Ovary (tissue), 7 donors: ENCODE measurements at regions not wholly inside any gene's neighbourhood (a gene's known extent, or its start where the extent isn't known, plus 50 kb on each side); places are given as distances from the start of the nearest gene placed in this dataset.

Experiments
- DNase-seq, 5 donors: peaks; one replicate each; pipeline ENCODE4 v3.0.0-alpha.2; 2019 to 2020
- H3K27ac ChIP-seq, 2 donors: fragments of 200-600 bp; one replicate each; pipeline versions ENCODE4 v1.5.1 to v1.8.0; 2019 to 2022
- H3K27me3 ChIP-seq: fragments of 200-600 bp; one replicate; pipeline ENCODE4 v1.8.0; 2022
- H3K36me3 ChIP-seq: fragments of 200-600 bp; sonication (generic); one replicate; pipeline ENCODE4 v1.5.1; 2019
- H3K4me1 ChIP-seq: one replicate; pipeline ENCODE4 v1.8.1; 2013; ENCODE audit warnings: mild to moderate bottlenecking, moderate library complexity; ENCODE audit not compliant: insufficient read depth
- H3K4me3 ChIP-seq: fragments of 200-600 bp; sonication (generic); one replicate; pipeline ENCODE4 v1.5.1; 2017
- H3K9me3 ChIP-seq, 2 donors: fragments of 200-600 bp in 1 of 2; sonication (generic) in 1 of 2; one replicate each; pipeline versions ENCODE4 v1.5.1 to v1.8.1; 2013 to 2019; ENCODE audit warnings: mild to moderate bottlenecking in 1 of 2, moderate library complexity in 1 of 2
- EP300 ChIP-seq: sonication (generic); formaldehyde crosslinking; IDR thresholded peaks from one replicate; pipeline ENCODE4 v1.6.1; 2017; ENCODE audit warnings: antibody characterized with exemption
- POLR2A ChIP-seq: fragments of 450-650 bp; IDR thresholded peaks from one replicate; pipeline ENCODE4 v1.6.1; 2017; ENCODE audit warnings: antibody characterized with exemption, mild to moderate bottlenecking, moderate library complexity
- WGBS, 3 donors: extraction: QIAGEN DNeasy Blood & Tissue Kit in 1 of 3; methylation state at CpG; one replicate each; pipeline versions ENCODE4 v1.1.5 to v1.1.7; 2013 to 2017; 5-methylcytosine and 5-hydroxymethylcytosine counted together
- intact Hi-C, 4 donors: fragments of 100-400 bp; cut with DNase I; formaldehyde crosslinking; loops; one replicate each; pipeline versions ENCODE4 v1.11.0 to v1.15.1; 2022 to 2023
- TF ChIP-seq, protein P1 (sequence below), 3 donors: fragments of 450-650 bp in 2 of 3; fragments of 200-600 bp in 1 of 3; IDR thresholded peaks; one replicate each; pipeline versions ENCODE4 v1.5.1 to v1.8.0; 2016 to 2022; ENCODE audit warnings: antibody characterized with exemption in 3 of 3, mild to moderate bottlenecking in 1 of 3
- donor health status: DM: no; HTN: no; CAD: no; lungs with moderate emphysema.
- donor health status: DM: no; HTN: no; CAD: no.
- donor health status: Bipolar disorder and iron deficiency.
- donor health status: DM: no; HTN: no; CAD: no.
- donor health status: DM: yes; HTN: yes; CAD: no.

DNA sequence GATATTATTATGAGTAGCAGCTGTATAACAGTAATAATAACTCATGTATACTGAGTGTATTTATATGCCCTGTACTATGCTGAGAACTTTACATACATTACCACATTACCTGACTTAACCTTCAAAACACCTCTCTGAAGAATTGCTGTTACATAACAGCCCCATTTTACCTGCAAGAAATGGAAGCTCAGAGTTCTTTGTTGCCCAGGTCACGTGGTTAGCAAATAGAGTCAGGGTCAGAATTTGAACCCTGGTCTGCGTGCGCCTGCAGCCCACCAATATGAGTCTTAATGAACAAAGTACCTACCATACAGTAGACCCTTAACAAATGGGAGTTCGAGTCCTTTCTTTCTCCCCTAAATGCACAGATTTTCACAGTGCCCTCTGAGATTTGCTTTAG, 101.9 kb downstream of the MCFD2 start:
- Histone ChIP-seq H3K4me3 (no peak overlapping the region), H3K27me3 (no peaks in the 10 kb centered on the region), H3K27ac (peak overlapping the region; percentile 15 to 79), H3K9me3 (no peaks in the 10 kb centered on the region), H3K36me3 (no peaks in the 10 kb centered on the region), H3K4me1 (peaks cover 23% of the 10 kb centered on the region)
- TF ChIP-seq, protein P1, sequence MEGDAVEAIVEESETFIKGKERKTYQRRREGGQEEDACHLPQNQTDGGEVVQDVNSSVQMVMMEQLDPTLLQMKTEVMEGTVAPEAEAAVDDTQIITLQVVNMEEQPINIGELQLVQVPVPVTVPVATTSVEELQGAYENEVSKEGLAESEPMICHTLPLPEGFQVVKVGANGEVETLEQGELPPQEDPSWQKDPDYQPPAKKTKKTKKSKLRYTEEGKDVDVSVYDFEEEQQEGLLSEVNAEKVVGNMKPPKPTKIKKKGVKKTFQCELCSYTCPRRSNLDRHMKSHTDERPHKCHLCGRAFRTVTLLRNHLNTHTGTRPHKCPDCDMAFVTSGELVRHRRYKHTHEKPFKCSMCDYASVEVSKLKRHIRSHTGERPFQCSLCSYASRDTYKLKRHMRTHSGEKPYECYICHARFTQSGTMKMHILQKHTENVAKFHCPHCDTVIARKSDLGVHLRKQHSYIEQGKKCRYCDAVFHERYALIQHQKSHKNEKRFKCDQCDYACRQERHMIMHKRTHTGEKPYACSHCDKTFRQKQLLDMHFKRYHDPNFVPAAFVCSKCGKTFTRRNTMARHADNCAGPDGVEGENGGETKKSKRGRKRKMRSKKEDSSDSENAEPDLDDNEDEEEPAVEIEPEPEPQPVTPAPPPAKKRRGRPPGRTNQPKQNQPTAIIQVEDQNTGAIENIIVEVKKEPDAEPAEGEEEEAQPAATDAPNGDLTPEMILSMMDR (IDR thresholded peaks at IDR 0.05): no peak
- TF ChIP-seq EP300: no peak
- intact Hi-C loops: no loop called here
- WGBS, 3 donors: 74 to 94% (median 94%) methylated on average over 4 of the region's 4 CpGs
- DNase-seq: no peak

DNA sequence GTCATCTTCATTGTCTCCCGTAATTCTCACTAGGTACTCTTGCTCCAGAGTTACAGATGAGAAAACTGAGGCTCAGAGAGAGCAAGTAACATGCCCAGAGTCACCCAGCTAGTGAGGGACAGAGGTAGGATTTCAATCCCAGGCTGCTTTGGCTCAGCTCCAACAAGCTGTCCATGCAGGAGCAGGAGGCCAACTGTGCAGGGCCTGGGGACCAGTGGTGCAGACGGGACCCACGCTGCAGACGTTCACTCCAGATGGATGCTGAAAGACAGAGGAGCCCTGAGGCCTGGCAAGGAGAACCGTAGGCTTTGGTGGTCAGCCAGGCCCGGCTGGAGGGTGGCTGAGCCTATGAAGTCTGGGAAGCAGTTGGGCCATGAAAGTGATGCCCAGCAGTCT, 102.6 kb downstream of the MCFD2 start:
- no peaks in the 10 kb centered on the region for H3K36me3 ChIP-seq
- no peaks in the 10 kb centered on the region for H3K27me3 ChIP-seq
- intact Hi-C loops: no loop called here
- TF ChIP-seq EP300 (no peak), POLR2A (no peak)
- TF ChIP-seq, protein P1 (IDR thresholded peaks at IDR 0.05): no peak
- H3K4me1 ChIP-seq: peaks cover 19% of the 10 kb centered on the region
- peak overlapping the region in 1 of 2 donors; percentile 79 for H3K27ac ChIP-seq
- no peaks in the 10 kb centered on the region for H3K9me3 ChIP-seq
- DNase-seq: peak; percentile 53 to 75 (median 59)
- no peak overlapping the region for H3K4me3 ChIP-seq
- WGBS, 3 donors: 31 to 63% (median 31%) methylated on average over 6 of the region's 6 CpGs
